ENCODE measurements at regions not wholly inside any gene's neighbourhood (a gene's known extent, or its start where the extent isn't known, plus 50 kb on each side); places are given as distances from the start of the nearest gene placed in this dataset.

GRCh38 chr20:17869295-17869994 lies 99.1 kb downstream of the SNX5 start:
- H3K27ac ChIP-seq = peak overlapping the region in 1 of 4 donors; percentile 70
- ATAC-seq (ENCODE audit: low FRiP score in 2 of 2) = no peak
- peaks cover 7 to 22% (median 14%) of the 10 kb centered on the region in 4 donors for H3K4me1 ChIP-seq
- H3K27me3 ChIP-seq = no peaks in the 10 kb centered on the region
- TF ChIP-seq POLR2AphosphoS5 (IDR thresholded peaks at IDR 0.05) = no peak
- no peak for TF ChIP-seq EP300 (IDR thresholded peaks at IDR 0.05)
- TF ChIP-seq POLR2A (IDR thresholded peaks at IDR 0.05) = no peak
- TF ChIP-seq CTCF (IDR thresholded peaks at IDR 0.05) = no peak
- peak overlapping the region in 2 of 4 donors; percentile 3 to 28 for H3K4me3 ChIP-seq
- 78 to 91% methylated on average over 7 to 12 of the region's 12 CpGs for WGBS, 2 donors
- no peaks in the 10 kb centered on the region for H3K36me3 ChIP-seq
- H3K9me3 ChIP-seq = no peaks in the 10 kb centered on the region
- no peak for DNase-seq

GRCh38 chr20:17868700-17869231 lies 99.8 kb downstream of the SNX5 start:
- H3K4me1 ChIP-seq = peaks cover 4 to 19% (median 11%) of the 10 kb centered on the region in 4 donors
- H3K27me3 ChIP-seq = no peaks in the 10 kb centered on the region
- no peak for ATAC-seq (ENCODE audit: low FRiP score in 2 of 2)
- TF ChIP-seq POLR2AphosphoS5 (IDR thresholded peaks at IDR 0.05) = no peak
- no peak for TF ChIP-seq CTCF (IDR thresholded peaks at IDR 0.05)
- no peak for TF ChIP-seq EP300 (IDR thresholded peaks at IDR 0.05)
- TF ChIP-seq POLR2A (IDR thresholded peaks at IDR 0.05) = no peak
- 82 to 87% methylated on average over 3 to 4 of the region's 4 CpGs for WGBS, 2 donors
- H3K4me3 ChIP-seq = no peak overlapping the region
- DNase-seq = no peak
- no peaks in the 10 kb centered on the region for H3K36me3 ChIP-seq
- no peak overlapping the region for H3K27ac ChIP-seq
- no peaks in the 10 kb centered on the region for H3K9me3 ChIP-seq

DNA sequence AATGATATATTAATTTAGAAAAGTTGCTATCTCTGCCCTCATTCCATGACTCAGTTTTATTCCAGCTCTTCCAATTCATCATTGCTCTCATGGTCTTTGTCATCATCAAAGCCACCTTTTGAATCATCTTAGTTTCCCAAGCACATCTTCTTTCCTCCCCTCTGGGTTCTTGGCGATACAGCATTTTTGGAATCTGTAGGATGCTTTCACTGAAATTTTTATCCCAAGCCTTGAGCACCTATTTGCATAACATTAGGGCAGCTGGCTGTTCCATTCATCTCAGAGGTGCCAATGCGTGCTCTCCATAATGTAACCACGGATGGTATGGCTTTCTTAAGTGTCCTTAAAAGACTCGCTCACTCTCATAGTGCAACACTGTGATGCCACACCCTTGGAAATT lies 100.4 kb downstream of the SNX5 start:
- no peaks in the 10 kb centered on the region for H3K36me3 ChIP-seq
- H3K27me3 ChIP-seq = no peaks in the 10 kb centered on the region
- peaks cover 9 to 20% (median 10%) of the 10 kb centered on the region in 4 donors for H3K4me1 ChIP-seq
- H3K9me3 ChIP-seq = no peaks in the 10 kb centered on the region
- DNase-seq (no peak), ATAC-seq (ENCODE audit: low FRiP score in 2 of 2) (no peak)
- TF ChIP-seq CTCF (IDR thresholded peaks at IDR 0.05) (no peak), EP300 (IDR thresholded peaks at IDR 0.05) (no peak), POLR2A (IDR thresholded peaks at IDR 0.05) (no peak), POLR2AphosphoS5 (IDR thresholded peaks at IDR 0.05) (no peak)
- WGBS, 2 donors = 69 to 74% methylated on average over 4 of the region's 4 CpGs
- H3K27ac ChIP-seq = no peak overlapping the region
- no peak overlapping the region for H3K4me3 ChIP-seq

- Histone ChIP-seq H3K36me3 (no peaks in the 10 kb centered on the region), H3K9me3 (no peaks in the 10 kb centered on the region), H3K27me3 (no peaks in the 10 kb centered on the region), H3K4me3 (no peak overlapping the region), H3K4me1 (peaks cover 9 to 23% (median 13%) of the 10 kb centered on the region in 4 donors), H3K27ac (no peak overlapping the region)
- TF ChIP-seq POLR2AphosphoS5 (IDR thresholded peaks at IDR 0.05) (no peak), POLR2A (IDR thresholded peaks at IDR 0.05) (no peak), CTCF (IDR thresholded peaks at IDR 0.05) (no peak), EP300 (IDR thresholded peaks at IDR 0.05) (no peak)
- no peak for DNase-seq
- no peak for ATAC-seq (ENCODE audit: low FRiP score in 2 of 2)
- 63 to 76% methylated on average over 10 of the region's 10 CpGs for WGBS, 2 donors
Observed at GRCh38 chr20:17867131-17867925, 101.3 kb downstream of the SNX5 start.
